Activated T-cell treated with anti-CD3 and anti-CD28 coated beads for 48 hours (primary cell): ENCODE measurements at regions not wholly inside any gene's neighbourhood (a gene's known extent, or its start where the extent isn't known, plus 50 kb on each side); places are given as distances from the start of the nearest gene placed in this dataset.

Source experiments
- DNase-seq: peaks from one replicate; pipeline ENCODE4 v3.0.0-alpha.2; 2020; ENCODE audit warnings: low read depth

- DNase-seq = no peak
Measured at GRCh38 chr11:45597097-45597496, 68.3 kb downstream of the CHST1 start.

DNA sequence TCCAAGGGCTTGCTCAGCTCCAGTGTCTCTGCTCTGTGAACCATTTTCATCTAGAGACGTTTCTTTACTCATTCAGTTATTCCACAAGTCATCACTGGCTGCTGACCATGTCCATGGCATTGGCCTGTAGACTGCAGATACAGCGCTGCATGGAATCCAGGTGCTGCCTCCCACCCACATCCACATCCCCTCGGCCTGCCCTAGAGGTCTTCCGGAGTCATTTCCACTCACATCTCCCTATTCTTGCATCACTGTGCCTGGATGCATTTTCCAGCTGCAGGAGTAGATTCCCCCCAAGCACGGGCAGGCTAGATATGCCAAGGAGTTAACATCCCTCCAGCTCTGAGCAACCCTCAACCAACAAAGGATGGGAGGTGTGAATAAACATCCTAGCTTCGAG, 68.9 kb downstream of the CHST1 start:
- no peak for DNase-seq

- no peak for DNase-seq
Measured at GRCh38 chr11:45593992-45594391, 71.4 kb downstream of the CHST1 start.

- DNase-seq = no peak
Measured at GRCh38 chr11:45592636-45593035, 72.8 kb downstream of the CHST1 start.

GRCh38 chr11:45590743-45591142, 74.7 kb downstream of the CHST1 start:
- DNase-seq = no peak

- no peak for DNase-seq
Measured at GRCh38 chr11:45585205-45585604, 80.2 kb downstream of the CHST1 start.

GRCh38 chr11:45583981-45584566, 81.3 kb downstream of the CHST1 start:
- no peak for DNase-seq

- no peak for DNase-seq
Measured at GRCh38 chr11:45580399-45580798, 85.0 kb downstream of the CHST1 start.

DNA sequence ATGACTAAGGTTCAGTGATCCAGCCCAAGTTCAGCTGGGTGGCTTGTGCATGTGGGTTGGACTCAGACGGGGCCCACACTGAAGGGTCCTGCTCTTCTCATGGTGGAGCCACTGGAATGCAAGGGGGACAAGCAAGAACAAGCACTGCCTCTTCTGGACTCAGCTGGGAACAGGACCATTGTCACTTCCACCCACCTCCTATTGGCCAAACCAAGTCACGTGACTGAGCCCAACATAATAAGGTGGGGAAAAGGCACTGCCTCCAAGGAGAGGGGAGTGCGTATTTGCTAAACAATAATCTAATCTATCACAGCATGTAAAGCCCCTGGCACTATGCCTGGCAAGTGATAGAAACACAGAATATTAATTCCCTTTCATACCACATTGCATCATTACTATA, 87.1 kb downstream of the CHST1 start:
- no peak for DNase-seq

- no peak for DNase-seq
Measured at GRCh38 chr11:45577752-45578151, 87.7 kb downstream of the CHST1 start.

GRCh38 chr11:45576461-45577215, 88.8 kb downstream of the CHST1 start:
- DNase-seq = no peak

- no peak for DNase-seq
Measured at GRCh38 chr11:45573728-45574127, 91.7 kb downstream of the CHST1 start.

DNA sequence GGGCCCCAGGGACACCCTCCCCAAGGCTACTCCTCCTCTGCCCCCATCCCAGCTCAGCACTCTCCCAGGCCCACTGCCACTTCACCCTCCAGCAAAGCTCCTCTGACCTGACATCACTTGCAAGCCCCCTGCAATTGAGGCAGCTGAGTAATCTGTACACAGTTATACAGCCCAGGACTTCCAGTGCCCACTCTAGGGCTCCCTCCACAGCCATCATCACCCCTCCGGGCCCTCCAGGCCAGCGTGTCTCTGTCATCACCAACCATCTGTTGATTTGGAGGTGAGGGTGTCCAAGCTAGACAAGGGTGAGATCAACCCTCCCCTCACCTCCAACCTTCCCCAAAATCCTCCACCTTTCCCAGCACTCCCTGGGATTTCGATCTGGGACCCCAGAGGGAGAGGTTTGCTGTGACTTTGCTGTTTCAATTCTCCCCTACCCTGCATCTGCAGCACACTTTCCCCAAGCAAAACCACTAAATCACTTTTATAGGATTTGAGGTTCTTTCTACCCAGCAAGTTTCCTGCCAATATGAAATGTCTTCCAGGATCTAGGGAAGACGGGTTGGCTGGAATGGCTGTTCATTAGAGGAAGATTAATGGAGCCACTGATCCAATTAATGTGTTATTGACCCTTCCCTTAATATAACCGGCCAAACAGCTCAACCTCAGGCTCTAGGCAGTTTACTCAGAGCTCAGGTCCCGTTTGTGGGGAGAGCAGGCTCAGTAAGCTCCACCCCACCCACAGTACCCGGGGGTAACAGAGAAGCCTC, 92.9 kb downstream of the CHST1 start:
- DNase-seq = no peak

- DNase-seq = no peak
Measured at GRCh38 chr11:45569776-45570175, 95.6 kb downstream of the CHST1 start.

GRCh38 chr11:45568049-45568448, 97.4 kb downstream of the CHST1 start:
- no peak for DNase-seq

DNA sequence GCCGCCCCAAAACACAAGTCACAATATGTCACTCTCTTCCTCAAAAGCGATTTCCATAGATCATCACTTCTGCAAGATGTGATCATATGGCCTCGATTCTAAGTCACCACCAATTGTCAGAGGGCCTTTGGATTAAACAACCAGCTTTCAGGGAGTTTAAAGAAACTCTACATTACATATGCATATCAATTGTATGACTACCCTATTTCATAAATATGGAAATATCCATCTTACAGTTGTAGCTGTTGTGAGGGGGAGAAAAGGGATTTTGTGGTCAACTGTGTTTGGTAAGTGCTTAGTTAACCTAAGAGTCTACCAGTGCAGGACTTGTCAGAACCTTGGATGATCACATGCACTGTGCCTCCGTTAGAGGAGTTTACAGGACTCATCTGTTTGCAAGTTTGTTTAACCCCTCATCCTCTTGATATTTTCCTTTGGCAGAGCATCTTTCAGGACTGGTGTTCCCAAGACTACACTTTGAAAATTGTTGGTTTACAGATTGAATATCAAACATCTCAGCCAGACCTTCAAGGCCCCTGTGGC, 99.9 kb downstream of the CHST1 start:
- no peak for DNase-seq

- DNase-seq = no peak
Measured at GRCh38 chr11:45563810-45564209, 101.6 kb downstream of the CHST1 start.

DNA sequence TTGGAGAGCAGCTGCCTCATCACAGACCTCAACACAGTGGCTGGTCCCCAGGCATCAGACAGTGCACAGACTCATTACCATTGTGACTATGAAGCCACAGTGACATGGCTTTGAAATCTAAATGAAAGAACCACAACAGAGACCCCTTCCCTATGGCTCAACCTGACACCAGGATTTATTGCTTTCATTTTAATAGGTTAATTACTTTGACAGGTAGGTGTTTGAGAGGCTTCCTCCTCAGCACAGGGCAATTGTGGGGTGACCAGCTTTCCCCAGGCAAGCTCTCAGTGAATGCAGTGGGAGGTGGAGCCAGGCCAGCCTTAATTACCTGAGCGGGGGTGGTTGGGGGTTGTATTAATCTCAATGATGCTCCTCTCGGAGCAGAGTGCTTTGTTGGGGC, 102.3 kb downstream of the CHST1 start:
- no peak for DNase-seq

GRCh38 chr11:45560913-45561281, 104.5 kb downstream of the CHST1 start:
- DNase-seq = no peak

DNA sequence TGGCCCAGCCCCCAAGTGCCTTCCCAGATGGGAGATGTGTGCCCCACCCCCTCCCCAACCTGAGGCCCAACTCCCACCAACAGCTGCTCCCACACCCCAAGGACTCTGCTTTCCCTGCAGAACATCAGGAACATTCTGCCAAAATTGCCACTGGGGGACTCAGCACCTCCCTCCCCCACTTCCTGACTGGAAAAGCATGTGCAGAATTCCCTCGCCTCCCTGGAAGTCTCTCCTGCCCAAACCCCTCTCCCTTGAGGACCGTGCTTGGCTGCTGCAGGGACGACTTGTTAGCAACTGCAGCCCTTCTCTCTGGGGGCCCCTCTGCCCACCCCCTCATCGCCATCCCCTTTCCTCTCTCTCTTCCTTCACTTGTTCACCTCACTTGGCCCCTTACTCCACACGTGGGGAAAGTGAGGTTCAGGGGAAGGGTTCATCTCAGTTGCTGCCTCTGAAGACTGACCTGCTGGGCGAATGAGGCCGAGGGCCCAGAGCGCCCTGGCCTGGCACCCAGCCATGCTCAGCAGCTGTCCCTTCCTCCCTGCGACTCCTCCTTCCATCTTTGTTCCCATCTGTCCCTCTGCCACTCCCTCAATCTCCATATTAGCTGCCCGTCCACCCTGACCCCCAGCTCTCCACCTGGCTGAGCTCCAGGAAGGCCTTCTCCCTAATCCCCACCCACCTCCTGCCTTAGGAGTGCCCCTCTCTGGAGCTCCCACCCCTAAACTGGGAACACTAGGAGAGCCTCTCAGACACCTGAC, 105.1 kb downstream of the CHST1 start:
- DNase-seq = no peak

DNA sequence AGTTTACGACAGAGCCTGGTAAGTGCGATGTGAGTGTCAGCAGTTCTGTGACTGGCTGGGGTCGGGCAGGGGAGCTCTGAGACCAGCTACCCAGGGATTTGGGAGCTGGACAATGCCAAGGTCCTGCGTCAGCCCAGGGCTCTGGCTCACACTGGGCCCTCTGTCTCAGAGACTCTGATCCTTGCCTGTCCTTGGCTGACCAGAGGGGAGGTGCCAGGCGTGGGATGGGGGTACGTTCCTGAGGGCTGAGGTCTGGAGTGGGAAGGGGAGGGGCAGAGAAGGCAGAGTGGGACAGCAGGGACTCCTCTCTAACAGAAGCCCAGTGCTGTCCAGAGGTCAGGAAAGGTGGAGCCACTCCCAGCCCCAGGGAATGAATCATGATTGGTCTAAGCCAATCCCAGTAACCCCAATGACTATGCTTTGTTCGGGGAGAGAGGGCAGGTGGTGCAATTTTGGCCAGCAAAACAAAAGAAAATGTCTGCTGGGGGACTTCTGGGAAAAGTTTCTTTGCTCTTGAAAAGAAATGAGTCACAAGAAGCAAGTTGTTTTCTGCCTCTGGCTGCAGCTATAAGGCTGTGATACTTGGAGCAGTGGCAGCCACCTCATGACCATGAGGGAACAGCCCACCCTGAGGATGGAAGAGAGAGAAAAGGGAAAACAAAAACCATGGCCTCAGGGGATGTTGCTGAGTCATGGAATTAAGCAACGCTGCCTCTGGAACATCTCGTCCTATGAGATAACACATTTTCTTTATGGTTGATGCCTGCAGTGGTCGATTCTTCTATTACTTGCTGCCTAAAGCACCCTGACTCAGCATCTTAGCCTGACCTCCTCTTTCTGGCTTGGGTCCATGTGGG, 108.3 kb downstream of the CHST1 start:
- DNase-seq = no peak
